NCI-H1092 treated with DMSO at 0.1 percent for 48 hours (cell line): ENCODE measurements at regions not wholly inside any gene's neighbourhood (a gene's known extent, or its start where the extent isn't known, plus 50 kb on each side); places are given as distances from the start of the nearest gene placed in this dataset.
A peak's percentile ranks its signal among the peaks of the same experiment; 100 is the strongest.

Experiments used
- DNase-seq: peaks from one replicate; lab custom pipeline; 2025; lab: John Stamatoyannopoulos, UW

DNA sequence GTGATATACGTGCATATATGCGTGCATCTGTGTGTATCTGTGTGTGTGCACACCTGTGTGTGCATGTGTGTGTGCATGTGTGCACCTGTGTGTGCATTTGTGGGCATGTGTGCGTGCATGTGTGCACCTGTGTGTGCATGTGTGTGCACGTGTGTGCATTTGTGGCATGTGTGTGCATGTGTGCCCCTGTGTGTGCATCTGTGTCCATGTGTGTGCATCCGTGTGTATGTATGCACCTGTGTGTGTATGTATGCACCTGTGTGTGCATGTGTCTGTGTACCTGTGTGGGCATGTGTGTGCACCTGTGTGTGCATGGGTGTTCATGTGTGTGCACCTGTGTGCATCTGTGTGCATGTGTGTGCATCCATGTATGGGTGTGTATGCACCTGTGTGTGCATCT is 167.8 kb upstream of the SFSWAP start:
- DNase-seq = no peak

DNA sequence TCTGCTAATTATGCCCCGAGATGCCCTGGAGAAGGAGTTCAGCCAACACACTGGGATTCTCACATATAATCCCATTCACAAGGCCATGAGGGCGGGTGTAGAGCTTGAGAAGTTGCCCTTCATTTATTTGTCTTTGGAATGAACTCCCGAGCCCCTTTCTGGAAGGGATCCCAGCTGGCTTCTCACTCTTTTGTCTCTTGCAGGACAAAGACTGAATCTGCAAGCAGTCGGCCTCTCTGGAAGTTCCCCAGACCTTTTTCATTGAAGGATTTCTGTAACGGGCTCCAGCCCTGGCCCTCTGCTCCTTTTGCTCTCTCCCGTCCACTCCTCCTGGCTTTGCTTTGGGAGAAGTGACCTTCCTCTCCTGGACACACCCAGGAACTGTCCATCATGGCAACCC is 163.3 kb upstream of the SFSWAP start:
- no peak for DNase-seq

DNA sequence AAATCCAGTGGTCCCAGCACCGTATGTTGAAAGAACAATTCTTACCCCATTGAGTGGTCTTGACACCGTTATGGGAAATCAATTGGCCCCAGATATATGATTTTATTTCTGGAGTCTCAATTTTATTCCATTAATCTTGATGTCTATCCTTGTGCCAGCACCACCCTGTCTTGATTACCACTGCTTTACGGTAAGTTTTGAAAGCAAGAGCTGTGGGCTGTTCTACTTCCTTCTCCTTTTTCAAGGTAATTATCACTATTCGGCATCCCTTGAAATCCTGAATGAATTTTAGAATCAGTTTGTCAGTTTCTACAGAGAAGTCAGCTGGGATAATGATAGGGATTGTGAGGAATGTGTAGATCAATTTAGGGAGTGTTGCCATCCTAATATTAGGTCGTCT is 160.8 kb upstream of the SFSWAP start:
- DNase-seq = no peak

DNA sequence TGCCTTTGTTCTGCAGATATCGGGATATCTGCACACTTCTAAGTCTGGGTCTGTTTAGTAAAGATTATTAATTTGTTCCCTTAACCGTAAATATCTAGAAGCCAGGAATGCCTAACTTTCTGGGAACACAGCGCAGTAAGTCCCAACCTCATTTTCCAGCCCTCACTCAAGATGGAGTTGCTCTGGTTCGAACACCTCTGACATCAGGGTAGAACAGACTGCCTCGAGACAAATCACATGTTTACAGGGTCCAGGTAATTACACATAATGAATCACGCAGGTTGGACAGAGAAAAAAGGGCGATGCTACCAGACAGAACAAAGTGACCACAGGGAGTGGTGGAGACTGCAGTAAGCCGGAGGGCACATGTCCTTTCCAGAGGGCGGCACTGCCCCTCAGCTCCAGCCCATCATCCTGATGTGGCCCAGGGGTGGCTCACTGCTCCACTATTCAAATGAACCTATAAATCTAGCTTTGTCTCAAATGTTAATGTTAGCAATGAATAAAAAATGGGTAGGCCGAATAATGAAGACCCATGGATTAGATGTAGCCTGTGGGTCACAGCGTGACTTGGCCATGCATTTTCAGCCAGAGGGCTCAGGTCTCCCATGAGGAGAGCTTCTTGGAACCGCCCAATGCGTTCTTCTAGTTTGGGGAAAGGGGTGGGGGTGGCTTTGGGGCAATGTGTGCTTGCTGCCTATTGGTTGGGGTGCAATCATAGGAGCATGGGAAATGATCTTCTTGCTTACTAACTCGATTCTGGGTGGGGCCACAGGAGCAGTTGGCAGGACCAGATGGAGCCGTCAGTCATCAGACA is 159.0 kb upstream of the SFSWAP start:
- DNase-seq = no peak

DNA sequence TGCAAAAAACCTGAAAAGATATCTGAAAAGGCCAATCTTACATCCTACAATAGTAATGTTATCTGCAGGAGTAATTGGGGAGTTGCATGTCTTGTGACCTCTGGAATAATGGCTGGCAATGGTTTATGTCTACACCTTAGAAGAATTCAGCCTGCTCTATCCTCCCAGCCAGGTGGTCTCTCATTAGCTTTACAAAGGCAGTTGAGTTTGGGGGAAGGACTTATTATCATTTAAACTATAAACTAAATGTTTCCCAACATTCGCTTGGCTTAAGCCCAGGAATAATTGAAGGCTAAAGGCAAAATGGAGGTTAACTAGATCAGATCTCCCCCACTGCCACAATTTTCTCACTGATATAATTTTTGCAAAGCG is 158.4 kb upstream of the SFSWAP start:
- no peak for DNase-seq

DNA sequence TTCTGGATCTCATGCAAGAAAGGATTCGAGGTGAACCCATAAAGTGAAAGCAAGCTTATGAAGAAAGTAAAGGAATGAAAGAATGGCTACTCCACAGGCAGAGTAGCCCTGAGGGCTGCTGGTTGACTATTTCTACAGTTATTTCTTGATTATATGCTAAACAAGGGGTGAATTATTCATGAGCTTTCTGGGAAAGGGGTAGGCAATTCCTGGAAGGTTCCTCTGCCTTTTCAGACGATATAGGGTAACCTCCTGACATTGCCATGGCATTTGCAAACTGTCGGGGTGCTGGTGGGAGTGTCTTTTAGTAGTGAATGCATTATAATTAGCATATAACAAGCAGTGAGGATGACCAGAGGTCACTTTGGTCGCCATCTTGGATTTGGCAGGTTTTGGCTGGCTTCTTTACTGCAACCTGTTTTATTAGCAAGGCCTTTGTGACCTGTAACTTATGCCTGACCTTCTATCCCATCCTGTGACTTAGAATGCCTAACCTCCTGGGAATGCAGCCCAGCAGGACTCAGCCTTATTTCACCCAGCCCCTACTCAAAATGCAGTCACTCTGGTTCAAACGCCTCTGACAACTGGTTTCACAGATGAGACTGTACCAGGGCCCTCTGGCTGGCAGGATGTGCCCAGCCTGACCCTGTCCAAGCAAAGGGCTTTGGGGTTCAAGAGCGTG is 157.7 kb upstream of the SFSWAP start:
- DNase-seq = no peak

DNA sequence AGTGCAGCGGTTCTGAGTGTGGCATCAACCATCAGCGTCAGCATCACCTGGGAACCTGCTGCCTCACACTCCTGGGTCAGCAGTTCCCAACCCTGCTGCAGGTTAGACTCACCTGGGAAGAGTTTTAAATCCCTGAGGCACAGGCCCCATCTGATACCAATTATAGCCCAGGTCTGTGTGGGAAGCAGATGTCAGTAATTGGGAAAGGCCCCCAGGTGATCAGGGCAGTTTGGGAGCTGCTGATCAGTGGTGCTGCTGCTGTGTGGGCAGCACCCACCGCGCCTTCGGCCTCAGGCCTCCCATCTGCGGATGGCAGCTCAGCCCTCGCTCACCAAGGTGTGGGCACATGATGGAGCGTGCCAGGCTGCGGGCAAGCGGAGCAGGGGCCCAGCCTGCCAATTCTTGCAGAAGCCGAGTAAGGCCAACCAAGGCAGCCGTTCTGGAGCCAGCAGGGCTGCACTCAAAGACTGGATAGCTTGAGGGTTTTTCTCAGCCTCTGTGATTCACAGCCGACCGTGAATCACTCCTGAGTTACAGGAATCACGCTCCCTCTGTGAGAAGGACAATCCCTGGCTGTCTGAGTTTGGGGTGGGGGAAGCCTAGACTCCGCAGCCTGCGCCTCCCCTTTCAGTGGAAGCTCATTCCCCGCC is 155.6 kb upstream of the SFSWAP start:
- no peak for DNase-seq

DNA sequence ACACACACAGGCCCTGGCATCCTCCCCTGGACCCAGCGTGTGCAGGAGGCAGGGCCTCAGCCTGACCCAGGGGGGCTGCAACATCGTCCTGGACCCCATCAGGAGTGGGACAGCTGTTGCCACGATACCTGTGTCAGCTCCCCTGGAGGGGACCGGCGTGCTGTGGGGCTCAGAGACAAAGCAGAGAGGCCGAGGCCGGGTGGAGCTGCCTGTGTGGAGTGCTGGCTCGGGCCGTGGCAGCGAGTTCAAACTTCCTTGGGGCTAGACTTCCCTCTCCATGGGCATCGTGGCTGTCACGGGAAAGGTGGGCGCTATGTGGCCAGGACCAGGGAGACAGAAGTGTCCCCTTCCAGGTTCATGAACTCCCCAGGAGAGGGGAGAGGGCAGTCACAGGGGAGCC is 155.0 kb upstream of the SFSWAP start:
- no peak for DNase-seq

DNA sequence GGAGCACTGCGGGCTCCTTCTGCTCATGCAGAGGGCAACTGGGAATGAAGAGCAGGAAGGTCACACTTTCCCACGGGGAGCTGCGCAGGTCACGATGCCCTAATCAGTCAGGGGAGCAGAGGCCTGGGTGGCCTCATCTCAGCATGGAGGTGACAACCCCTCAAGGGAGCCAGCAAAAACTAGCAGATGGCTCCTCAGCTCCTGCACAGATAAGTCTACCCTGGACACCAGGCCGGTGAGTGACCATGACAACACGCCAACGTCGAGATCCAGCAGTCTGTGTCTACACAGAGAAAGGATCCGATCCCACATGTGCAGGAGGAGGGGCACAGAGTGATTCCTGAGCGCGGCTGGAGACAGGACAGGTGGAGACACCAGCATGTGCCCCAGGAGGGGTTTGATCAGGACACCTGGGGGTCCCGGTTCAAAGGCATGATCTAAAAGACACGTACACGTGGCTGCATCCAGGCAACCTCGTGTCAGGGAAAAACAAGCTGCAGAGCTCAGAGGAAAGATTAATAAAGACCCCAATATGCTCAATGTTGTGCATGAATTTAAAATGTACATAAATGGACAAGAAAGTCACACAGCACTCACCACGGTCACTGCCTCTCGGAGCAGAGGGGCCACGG is 153.7 kb upstream of the SFSWAP start:
- no peak for DNase-seq

DNA sequence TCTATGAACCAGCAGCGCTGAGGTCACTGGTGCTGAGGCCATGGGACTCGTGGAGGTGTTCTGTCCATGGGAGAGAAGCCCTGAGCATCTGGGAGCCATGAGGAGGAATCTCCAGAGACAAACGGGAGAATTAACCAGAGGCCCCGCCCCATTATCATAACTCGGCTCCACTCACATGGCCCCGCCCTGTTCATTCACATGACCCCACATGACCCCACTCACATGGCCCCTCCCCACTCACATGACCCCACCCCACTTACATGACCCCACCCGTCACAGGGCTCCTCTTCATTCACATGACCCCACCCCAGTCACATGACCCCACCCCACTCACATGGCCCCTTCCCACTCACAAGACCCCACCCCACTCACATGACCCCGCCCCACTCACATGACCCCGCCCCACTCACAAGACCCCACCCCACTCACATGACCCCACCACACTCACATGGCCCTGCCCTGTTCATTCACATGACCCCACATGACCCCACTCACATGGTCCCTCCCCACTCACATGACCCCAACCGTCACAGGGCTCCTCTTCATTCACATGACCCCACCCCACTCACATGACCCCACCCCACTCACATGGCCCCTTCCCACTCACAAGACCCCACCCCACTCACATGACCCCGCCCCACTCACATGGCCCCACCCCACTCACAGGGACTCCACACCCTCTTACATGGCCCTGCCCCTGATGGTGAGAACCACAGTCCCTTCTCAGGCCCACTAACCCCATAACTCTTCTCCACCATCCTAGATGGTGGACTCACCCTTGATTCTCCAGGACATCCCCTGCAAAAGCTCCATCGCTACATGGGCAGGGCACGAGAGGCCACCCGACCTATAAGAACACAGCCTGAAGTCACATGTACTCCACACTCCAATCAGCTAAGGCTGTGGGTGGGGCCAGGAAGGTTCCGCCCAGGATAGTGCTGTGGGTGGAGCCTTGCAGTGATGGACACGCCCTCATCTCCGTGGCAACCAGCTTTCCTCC is 151.1 kb upstream of the SFSWAP start:
- DNase-seq = no peak

DNA sequence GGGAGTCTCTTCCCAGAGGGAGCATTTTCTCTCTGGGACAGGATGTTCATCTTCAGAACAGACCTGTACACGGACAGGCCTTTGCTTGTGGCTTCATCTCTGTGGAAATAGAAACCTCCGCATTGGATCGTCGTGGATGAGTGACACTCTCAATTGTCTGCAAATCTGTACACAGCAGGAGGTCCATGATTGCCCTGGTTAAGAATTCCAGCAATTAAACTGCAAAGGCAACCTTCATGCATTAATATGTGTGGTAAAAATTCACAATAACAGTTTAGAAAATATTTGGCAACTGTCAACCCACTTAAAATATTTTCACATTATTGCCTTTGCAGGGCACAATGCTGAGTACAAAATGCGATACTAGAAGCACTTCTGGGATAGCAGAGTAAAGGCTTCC is 149.8 kb upstream of the SFSWAP start:
- DNase-seq = no peak

DNA sequence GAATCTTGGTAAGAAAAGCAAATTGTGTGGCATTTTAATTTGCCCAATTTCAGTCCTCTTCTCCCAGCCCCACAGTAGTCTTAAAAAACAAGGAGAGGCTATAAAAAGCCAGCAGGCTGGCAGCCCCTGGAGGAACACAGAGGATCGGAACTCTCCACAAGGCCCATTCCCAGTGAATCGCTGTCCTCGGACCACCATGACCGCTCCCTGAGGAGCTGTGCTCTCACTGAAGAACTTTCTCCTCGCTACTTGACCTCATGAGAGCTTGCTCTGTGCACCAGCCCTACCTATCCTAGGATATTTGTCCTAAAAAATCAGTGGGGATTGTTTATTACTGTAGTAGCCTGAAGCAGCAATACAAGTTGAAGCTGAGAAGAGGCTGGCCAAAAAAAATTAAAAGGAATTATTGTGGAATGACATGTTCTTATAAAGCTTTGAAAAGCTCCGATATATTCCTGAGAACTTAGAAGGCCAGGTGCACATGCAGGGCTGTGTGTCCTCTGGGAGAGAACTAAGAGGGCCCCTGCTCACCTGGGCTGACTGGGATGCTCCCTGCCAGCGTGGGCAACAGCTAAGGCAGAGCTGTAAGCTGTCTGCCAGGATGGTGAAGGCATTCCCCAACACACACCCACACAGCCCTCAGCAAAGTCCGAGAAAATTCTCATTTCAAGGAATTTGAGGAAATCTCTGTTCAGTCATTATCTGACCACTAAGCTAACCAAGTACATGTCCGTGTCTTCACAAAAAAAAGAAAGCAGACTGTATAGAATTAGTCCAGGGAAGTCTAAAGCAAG is 148.8 kb upstream of the SFSWAP start:
- DNase-seq = no peak

DNA sequence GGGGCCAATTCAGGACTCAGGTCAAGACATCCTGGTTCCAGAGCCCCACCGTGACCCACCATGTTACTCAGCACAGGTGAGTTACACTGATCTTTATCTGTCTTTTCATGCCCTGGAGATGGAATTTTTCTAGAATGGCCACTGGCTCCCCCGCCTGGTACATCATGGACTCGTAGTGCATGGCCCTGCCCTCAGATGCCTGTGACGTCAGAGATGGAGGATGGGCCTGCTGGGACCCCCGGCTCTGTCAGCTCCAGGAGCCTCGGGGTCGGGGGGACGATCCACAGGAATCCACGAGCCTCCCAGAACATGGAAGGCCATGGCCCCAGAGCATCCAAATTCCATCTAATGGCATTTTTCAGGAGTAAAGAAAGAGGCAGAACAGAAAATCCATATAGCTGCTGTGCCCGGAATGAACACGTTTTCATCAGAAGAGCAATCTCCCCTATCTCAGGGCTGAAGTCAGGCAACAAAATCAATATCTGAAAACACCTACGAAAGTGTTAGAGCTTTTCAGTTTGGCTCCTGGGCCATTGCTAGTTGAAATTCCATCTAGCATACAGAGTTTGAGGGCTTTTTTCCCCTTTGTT is 146.7 kb upstream of the SFSWAP start:
- DNase-seq = peak; percentile 11

DNA sequence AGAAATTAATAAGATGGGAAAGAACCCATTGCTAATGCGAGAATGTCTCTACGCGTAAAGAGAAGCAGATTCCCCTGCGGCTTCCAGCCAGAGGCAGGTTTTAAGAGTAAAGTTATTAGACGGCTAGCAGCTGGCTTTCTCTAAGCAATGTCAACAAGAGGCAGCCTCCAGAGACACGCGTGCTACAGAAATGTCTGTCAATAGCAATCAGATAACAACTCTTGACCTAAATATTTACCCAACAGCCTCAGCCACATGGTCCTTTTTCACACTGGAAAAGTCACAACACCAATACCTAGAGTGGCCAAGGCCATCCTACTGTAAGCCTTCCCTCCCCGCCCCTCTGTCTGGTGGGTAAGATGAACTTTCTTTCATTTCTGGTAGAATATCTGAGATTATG is 146.0 kb upstream of the SFSWAP start:
- peak; percentile 21 for DNase-seq

DNA sequence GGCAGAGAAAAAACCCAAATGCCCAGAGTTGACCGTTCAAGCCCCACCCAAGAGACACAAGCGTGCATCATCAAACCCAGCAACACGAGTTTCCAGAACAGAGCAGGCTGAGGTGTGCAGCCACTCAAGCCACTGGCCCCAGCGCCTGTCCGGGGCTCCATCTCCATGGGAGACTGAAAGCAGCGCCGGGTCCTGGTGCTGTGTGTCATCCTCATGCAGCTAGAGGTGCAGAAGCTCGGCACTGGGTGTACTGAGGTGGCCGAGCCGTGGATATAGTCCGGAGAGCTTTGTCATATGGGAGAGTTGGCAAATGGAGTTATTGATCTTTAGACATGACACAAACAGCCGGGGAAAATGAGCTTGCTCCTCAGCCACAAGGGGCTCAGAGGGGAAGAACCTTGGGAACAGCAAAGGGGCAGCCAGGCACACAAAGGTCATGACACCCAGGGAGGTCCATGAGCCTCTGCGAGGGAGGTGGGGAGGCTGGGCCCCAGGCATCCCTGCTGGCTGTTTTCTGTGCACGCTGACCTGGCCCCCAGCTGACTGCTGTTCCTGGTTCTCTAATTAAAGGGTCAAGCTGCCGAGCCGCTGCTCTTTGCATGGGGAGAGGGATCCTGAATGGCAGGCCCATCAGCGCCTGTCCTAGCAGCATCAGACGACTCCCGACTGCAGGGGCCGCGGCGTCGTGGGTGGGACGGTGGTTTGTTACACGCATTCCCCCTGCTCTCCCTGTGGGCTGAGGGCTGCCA is 145.4 kb upstream of the SFSWAP start:
- no peak for DNase-seq

DNA sequence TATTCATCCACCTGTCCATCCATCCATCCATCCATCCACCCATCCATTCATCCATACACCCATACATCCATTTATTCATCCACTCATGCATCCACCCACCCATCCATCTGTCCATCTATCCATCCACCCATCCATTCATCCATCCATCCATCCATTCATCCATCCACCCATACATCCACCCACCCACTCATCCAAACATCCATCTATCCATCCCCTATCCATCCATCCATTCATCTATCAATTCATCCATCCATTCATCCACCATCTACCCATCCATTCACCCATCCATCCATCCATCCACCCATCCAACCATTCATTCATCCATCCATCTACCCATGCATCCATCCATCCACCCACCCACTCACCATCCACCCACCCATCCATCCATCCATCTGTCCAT is 142.6 kb upstream of the SFSWAP start:
- DNase-seq = no peak

DNA sequence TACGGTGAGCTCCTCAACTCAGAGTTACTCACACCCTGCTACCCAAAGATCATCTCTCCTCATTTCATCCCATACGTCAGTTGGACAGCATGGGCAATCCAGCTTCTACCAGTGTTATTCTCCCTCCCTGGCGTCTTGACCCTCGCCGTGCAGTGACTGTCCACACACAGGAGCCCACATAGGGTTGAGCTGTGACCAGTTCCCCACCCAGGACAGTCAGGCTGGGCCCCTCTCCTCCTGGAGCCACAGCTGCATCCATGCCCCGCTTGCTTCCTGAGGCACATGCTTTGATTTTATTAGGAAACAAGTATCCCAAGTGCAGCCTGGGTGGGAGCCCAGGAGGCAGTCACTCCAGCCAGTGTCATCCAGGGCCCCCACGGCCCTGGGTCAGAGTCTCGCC is 140.3 kb upstream of the SFSWAP start:
- DNase-seq = no peak

DNA sequence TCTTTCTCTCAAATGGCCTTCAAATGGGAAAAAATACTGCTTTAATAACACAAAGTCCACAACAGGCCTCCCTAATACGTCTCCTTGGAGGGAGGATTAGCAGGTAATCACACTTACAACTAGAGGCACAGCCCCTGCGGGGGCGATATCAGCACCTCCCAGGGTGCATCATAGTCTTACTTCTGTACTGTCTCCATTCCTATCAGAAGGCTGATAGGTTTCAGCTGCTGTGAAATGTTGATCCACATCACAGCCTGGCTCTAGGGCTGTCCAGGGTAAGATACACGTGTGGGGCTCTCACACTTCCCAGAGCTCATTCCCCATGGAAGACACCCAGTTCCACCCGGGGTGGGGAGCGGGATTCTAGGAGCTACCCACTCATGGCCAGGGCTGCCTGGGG is 139.1 kb upstream of the SFSWAP start:
- no peak for DNase-seq

DNA sequence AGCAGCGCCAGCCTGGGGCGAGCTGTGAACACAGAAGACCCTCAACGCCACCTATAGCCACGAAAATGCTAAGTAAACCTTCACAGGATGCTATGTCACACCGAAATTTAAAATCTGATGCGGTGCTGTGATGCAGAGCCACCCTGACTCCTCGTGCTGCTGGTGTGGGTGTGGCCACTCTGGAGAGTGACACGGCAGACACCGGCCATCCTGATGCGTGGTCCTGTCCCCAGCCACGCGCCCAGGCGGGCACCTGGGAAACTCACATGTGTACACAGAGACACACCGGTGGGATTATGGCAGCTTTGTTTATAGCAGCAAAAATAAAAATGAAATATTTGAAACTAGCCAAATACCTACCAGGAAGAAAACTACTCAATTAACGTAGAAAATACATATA is 138.3 kb upstream of the SFSWAP start:
- DNase-seq = no peak
